Keratinocyte (primary cell): ENCODE measurements at regions not wholly inside any gene's neighbourhood (a gene's known extent, or its start where the extent isn't known, plus 50 kb on each side); places are given as distances from the start of the nearest gene placed in this dataset.

Experiments used
- DNase-seq: peaks from one replicate; pipeline ENCODE4 v3.0.0-alpha.2; 2011; ENCODE audit warnings: low read depth, missing footprints, low spot score
- FAIRE-seq: peaks from 2 replicates; lab custom pipeline; 2011; peaks lifted over from hg19 to GRCh38; lab: Jason Lieb, UNC
- H2AFZ ChIP-seq: 2 replicates; pipeline ENCODE4 v1.6.0; 2012; ENCODE audit warnings: low read length, control low read depth, inconsistent platforms; ENCODE audit not compliant: control insufficient read depth
- H3K27ac ChIP-seq: 2 replicates; pipeline ENCODE4 v1.5.1; 2011; ENCODE audit warnings: low read length; ENCODE audit not compliant: control insufficient read depth, insufficient read depth
- H3K27me3 ChIP-seq: 3 replicates; pipeline ENCODE4 v1.6.0; 2011; ENCODE audit warnings: low read length; ENCODE audit not compliant: control insufficient read depth, insufficient read depth; ENCODE audit errors: extremely low read depth
- H3K36me3 ChIP-seq, 2 experiments: 2 replicates in 1 of 2; 3 replicates in 1 of 2; pipeline ENCODE4 v1.5.1; 2011; ENCODE audit warnings: low read length in 2 of 2, mild to moderate bottlenecking in 1 of 2; ENCODE audit not compliant: control insufficient read depth in 2 of 2, insufficient read depth in 2 of 2; ENCODE audit errors: extremely low read depth in 1 of 2
- H3K4me1 ChIP-seq: 3 replicates; pipeline ENCODE4 v1.5.1; 2011; ENCODE audit warnings: low read length; ENCODE audit not compliant: control insufficient read depth, insufficient read depth; ENCODE audit errors: extremely low read depth
- H3K4me2 ChIP-seq: 3 replicates; pipeline ENCODE4 v1.6.0; 2011; ENCODE audit warnings: low read depth, low read length; ENCODE audit not compliant: control insufficient read depth, insufficient read depth; ENCODE audit errors: extremely low read depth
- H3K4me3 ChIP-seq, 3 experiments: fragments of 200-600 bp in 1 of 3; sonication (generic) in 1 of 3; 2 replicates in 2 of 3; 3 replicates in 1 of 3; pipeline ENCODE4 v1.5.1; 2011 to 2016; ENCODE audit warnings: low read length in 3 of 3, mild to moderate bottlenecking in 3 of 3, control low read depth in 2 of 3, inconsistent platforms in 1 of 3, low read depth in 1 of 3, mixed read lengths in 1 of 3, mixed run types in 1 of 3, moderate library complexity in 1 of 3; ENCODE audit not compliant: control insufficient read depth in 2 of 3, insufficient read depth in 2 of 3; ENCODE audit errors: extremely low read depth in 1 of 3
- H3K79me2 ChIP-seq: 2 replicates; pipeline ENCODE4 v1.6.0; 2012; ENCODE audit warnings: low read length; ENCODE audit not compliant: control insufficient read depth, insufficient read depth
- H3K9ac ChIP-seq: 3 replicates; pipeline ENCODE4 v1.6.0; 2011; ENCODE audit warnings: low read length; ENCODE audit not compliant: control insufficient read depth, insufficient read depth; ENCODE audit errors: extremely low read depth
- H3K9me1 ChIP-seq: 3 replicates; pipeline ENCODE4 v1.6.0; 2011; ENCODE audit warnings: low read length; ENCODE audit not compliant: control insufficient read depth, insufficient read depth; ENCODE audit errors: extremely low read depth
- H3K9me3 ChIP-seq: 2 replicates; pipeline ENCODE4 v1.5.1; 2012; ENCODE audit warnings: low read depth, low read length; ENCODE audit not compliant: control insufficient read depth
- H4K20me1 ChIP-seq: 3 replicates; pipeline ENCODE4 v1.6.0; 2011; ENCODE audit warnings: low read length; ENCODE audit not compliant: control insufficient read depth, insufficient read depth; ENCODE audit errors: extremely low read depth
- CTCF ChIP-seq, 3 experiments: IDR thresholded peaks in 1 of 3; conservative IDR thresholded peaks in 1 of 3; optimal IDR thresholded peaks in 1 of 3; 2 replicates in 2 of 3; 3 replicates in 1 of 3; pipeline versions ENCODE3 to v1.5.1; 2011; ENCODE audit warnings: low read length in 3 of 3, mild to moderate bottlenecking in 3 of 3, moderate library complexity in 2 of 3, control low read depth in 1 of 3, inconsistent platforms in 1 of 3; ENCODE audit not compliant: insufficient read depth in 2 of 3; ENCODE audit errors: extremely low read depth in 1 of 3
- EZH2 ChIP-seq: IDR thresholded peaks from one replicate; pipeline ENCODE4 v1.6.1; 2012; ENCODE audit warnings: inconsistent platforms, mild to moderate bottlenecking, low read length, moderate library complexity
- dilution Hi-C: fragments of 300-500 bp; cut with MboI; formaldehyde crosslinking; loops from one replicate; pipeline ENCODE4 v1.7.0; 2020; ENCODE audit warnings: low sequenced_read_pairs; ENCODE audit not compliant: extremely low pct_ligation_motif_present

DNA sequence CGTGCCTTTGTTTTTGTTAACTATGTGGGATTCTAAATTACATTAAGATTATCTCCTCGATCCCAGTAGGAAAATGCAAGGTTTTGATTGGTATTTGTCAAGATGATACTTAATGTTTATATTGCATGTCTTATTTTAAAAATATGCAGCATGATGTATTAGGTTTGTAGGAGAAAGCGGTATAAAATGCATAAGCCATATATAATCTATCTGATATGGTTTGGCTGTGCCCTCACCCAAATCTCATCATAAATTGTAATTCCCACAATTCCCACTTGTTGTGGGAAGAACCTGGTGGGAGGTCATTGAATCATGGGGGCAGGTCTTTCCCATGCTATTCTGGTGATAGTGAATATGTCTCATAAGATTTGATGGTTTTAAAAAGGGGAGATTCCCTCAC, 198.1 kb upstream of the NCAM2 start:
- Histone ChIP-seq H3K9me3 (peaks cover 3% of the 10 kb centered on the region), H3K79me2 (no peaks in the 10 kb centered on the region), H4K20me1 (no peaks in the 10 kb centered on the region), H2AFZ (no peak overlapping the region), H3K36me3 (no peaks in the 10 kb centered on the region), H3K4me2 (no peak overlapping the region), H3K27me3 (no peaks in the 10 kb centered on the region), H3K27ac (no peak overlapping the region), H3K4me1 (no peaks in the 10 kb centered on the region), H3K9me1 (no peaks in the 10 kb centered on the region), H3K4me3 (no peak overlapping the region), H3K9ac (no peak overlapping the region)
- dilution Hi-C loops = no loop called here
- TF ChIP-seq CTCF (optimal IDR thresholded peaks at IDR 0.05 in 1 of 3, IDR thresholded peaks at IDR 0.05 in 1 of 3, conservative IDR thresholded peaks at IDR 0.05 in 1 of 3; ENCODE audit: extremely low read depth in 1 of 3, insufficient read depth in 2 of 3, low read length in 3 of 3) (no peak), EZH2 (no peak)
- DNase-seq (no peak), FAIRE-seq (no peak)

- no peaks in the 10 kb centered on the region for H3K9me3 ChIP-seq
- no peak for TF ChIP-seq EZH2
- no peak for TF ChIP-seq CTCF (optimal IDR thresholded peaks at IDR 0.05 in 1 of 3, IDR thresholded peaks at IDR 0.05 in 1 of 3, conservative IDR thresholded peaks at IDR 0.05 in 1 of 3; ENCODE audit: extremely low read depth in 1 of 3, insufficient read depth in 2 of 3, low read length in 3 of 3)
- no peak overlapping the region for H3K4me2 ChIP-seq
- no peaks in the 10 kb centered on the region for H3K9me1 ChIP-seq
- FAIRE-seq (no peak), DNase-seq (no peak)
- H3K36me3 ChIP-seq = no peaks in the 10 kb centered on the region
- H3K4me3 ChIP-seq = no peak overlapping the region
- H3K4me1 ChIP-seq = no peaks in the 10 kb centered on the region
- no peaks in the 10 kb centered on the region for H3K79me2 ChIP-seq
- dilution Hi-C loops = no loop called here
- H3K27me3 ChIP-seq = no peaks in the 10 kb centered on the region
- H3K27ac ChIP-seq = no peak overlapping the region
- no peak overlapping the region for H2AFZ ChIP-seq
- H3K9ac ChIP-seq = no peak overlapping the region
- H4K20me1 ChIP-seq = no peaks in the 10 kb centered on the region
These were observed 196.0 kb upstream of the NCAM2 start for GRCh38 chr21:20802201-20802600.
